Osteocyte (in vitro differentiated cells): ENCODE measurements at regions not wholly inside any gene's neighbourhood (a gene's known extent, or its start where the extent isn't known, plus 50 kb on each side); places are given as distances from the start of the nearest gene placed in this dataset.

Experiments
- DNase-seq: peaks from one replicate; pipeline ENCODE4 v3.0.0; 2021; ENCODE audit warnings: mixed read lengths; ENCODE audit not compliant: unreplicated experiment; ENCODE audit errors: extremely low spot score
- H3K27ac Mint-ChIP-seq: one replicate; pipeline ENCODE4 v1.8.0; 2021; ENCODE audit warnings: mild to moderate bottlenecking, mixed read lengths; ENCODE audit not compliant: unreplicated experiment
- H3K27me3 Mint-ChIP-seq: one replicate; pipeline ENCODE4 v1.8.0; 2021; ENCODE audit warnings: mixed read lengths; ENCODE audit not compliant: unreplicated experiment
- H3K36me3 Mint-ChIP-seq: one replicate; pipeline ENCODE4 v1.8.0; 2021; ENCODE audit warnings: mixed read lengths; ENCODE audit not compliant: unreplicated experiment
- H3K4me1 Mint-ChIP-seq: one replicate; pipeline ENCODE4 v1.8.0; 2021; ENCODE audit warnings: mixed read lengths; ENCODE audit not compliant: unreplicated experiment
- H3K4me3 Mint-ChIP-seq: one replicate; pipeline ENCODE4 v1.8.0; 2021; ENCODE audit warnings: mild to moderate bottlenecking, moderate library complexity, mixed read lengths; ENCODE audit not compliant: unreplicated experiment
- H3K9me3 Mint-ChIP-seq: one replicate; pipeline ENCODE4 v1.8.0; 2021; ENCODE audit warnings: mixed read lengths; ENCODE audit not compliant: unreplicated experiment
- CTCF ChIP-seq: fragments of 200-600 bp; sonication (generic); IDR thresholded peaks from 2 replicates; pipeline ENCODE4 v1.5.0; 2021; ENCODE audit warnings: antibody characterized with exemption, mild to moderate bottlenecking, moderate library complexity

DNA sequence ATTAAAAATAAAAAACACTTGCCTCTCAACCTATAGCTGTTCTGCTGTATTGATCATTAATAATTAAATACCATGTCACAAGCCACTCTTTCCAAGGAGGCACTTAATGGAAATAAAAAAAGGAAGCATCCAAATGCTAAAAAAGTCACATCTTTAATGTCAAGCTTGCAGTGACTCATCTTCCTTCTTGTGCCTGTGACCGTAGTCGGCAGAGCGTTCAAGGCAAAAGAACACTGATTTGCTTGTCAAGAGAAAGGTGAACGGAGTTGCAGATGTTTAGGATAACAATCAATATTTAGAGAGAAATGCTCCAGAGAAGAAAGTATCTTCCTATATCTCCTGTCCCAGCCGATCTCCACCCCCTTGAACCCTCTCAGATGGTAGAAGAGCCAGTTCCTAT, 341.0 kb upstream of the OPRM1 start:
- H3K27ac Mint-ChIP-seq: no peak overlapping the region
- H3K4me1 Mint-ChIP-seq: peaks cover 16% of the 10 kb centered on the region
- peak overlapping the region; percentile 26 for H3K4me3 Mint-ChIP-seq
- no peaks in the 10 kb centered on the region for H3K9me3 Mint-ChIP-seq
- DNase-seq: no peak
- TF ChIP-seq CTCF: no peak
- no peaks in the 10 kb centered on the region for H3K36me3 Mint-ChIP-seq
- no peaks in the 10 kb centered on the region for H3K27me3 Mint-ChIP-seq

GRCh38 chr6:153677522-153677921, 361.5 kb upstream of the OPRM1 start:
- H3K4me3 Mint-ChIP-seq: no peak overlapping the region
- TF ChIP-seq CTCF: no peak
- no peaks in the 10 kb centered on the region for H3K36me3 Mint-ChIP-seq
- no peak for DNase-seq
- H3K27ac Mint-ChIP-seq: no peak overlapping the region
- H3K4me1 Mint-ChIP-seq: no peaks in the 10 kb centered on the region
- H3K27me3 Mint-ChIP-seq: no peaks in the 10 kb centered on the region
- peaks cover 8% of the 10 kb centered on the region for H3K9me3 Mint-ChIP-seq

DNA sequence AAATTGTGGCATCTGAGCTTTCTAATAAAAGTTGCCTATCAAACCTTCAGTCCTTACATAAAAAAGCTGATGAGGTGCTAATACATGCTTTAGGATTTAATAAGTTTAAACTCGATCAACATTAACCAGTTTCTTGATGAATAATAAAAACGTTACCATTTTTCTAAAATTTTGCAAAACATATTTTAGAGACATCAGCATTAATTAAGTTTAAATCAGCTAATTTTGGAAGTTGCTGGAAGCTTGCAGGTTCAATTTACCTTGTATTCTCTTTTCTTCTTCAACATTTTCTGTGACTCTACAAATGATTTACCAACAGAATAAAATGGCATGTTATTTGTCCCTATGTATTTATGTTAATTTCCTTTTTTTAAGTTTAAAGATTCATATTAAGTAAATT, 365.3 kb upstream of the OPRM1 start:
- Mint-ChIP-seq H3K9me3 (no peaks in the 10 kb centered on the region), H3K27me3 (no peaks in the 10 kb centered on the region)
- no peak for TF ChIP-seq CTCF

GRCh38 chr6:153673225-153673624, 365.8 kb upstream of the OPRM1 start:
- H3K4me1 Mint-ChIP-seq: no peaks in the 10 kb centered on the region

More for the DNA sequence above, 365.3 kb upstream of the OPRM1 start:
- no peaks in the 10 kb centered on the region for H3K4me1 Mint-ChIP-seq
- no peaks in the 10 kb centered on the region for H3K36me3 Mint-ChIP-seq
- DNase-seq: no peak
- no peak overlapping the region for H3K4me3 Mint-ChIP-seq
- H3K27ac Mint-ChIP-seq: no peak overlapping the region

DNA sequence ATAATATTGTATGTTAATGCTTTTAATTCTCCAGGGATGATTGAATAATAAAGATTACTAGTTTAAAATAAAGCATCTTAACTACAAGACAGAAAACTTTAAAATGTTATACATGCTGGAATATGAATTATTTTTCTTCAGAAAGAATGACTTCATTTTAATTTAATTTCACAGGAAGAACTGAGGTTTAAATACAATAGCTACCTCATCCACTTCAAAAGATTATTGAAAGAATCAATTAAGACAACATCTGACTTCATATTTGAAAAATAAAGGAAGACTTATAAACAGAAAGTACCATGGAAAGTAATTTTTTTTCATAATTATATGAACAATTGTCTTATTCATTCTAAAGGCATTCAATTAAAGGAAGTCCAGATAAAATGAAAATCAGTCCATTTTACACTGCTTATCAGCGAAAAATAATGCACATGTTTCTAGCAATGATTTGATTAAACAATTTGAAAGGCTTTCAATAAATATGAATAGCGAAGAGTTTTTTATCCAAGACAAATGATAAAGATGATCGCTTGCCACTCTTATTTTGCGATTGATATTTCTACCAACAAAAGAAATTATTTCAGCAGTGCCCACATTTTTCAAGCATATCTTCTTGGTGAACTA, 368.5 kb upstream of the OPRM1 start:
- no peaks in the 10 kb centered on the region for H3K27me3 Mint-ChIP-seq
- no peak overlapping the region for H3K4me3 Mint-ChIP-seq
- no peaks in the 10 kb centered on the region for H3K36me3 Mint-ChIP-seq
- no peak for TF ChIP-seq CTCF
- no peak overlapping the region for H3K27ac Mint-ChIP-seq
- no peaks in the 10 kb centered on the region for H3K9me3 Mint-ChIP-seq
- H3K4me1 Mint-ChIP-seq: no peaks in the 10 kb centered on the region
- DNase-seq: no peak

More at GRCh38 chr6:153673225-153673624, 365.8 kb upstream of the OPRM1 start:
- H3K9me3 Mint-ChIP-seq: no peaks in the 10 kb centered on the region
- no peaks in the 10 kb centered on the region for H3K36me3 Mint-ChIP-seq
- H3K4me3 Mint-ChIP-seq: no peak overlapping the region
- H3K27ac Mint-ChIP-seq: no peak overlapping the region
- no peak for DNase-seq
- no peak for TF ChIP-seq CTCF
- H3K27me3 Mint-ChIP-seq: no peaks in the 10 kb centered on the region
